ENCODE measurements at regions not wholly inside any gene's neighbourhood (a gene's known extent, or its start where the extent isn't known, plus 50 kb on each side); places are given as distances from the start of the nearest gene placed in this dataset.

DNA sequence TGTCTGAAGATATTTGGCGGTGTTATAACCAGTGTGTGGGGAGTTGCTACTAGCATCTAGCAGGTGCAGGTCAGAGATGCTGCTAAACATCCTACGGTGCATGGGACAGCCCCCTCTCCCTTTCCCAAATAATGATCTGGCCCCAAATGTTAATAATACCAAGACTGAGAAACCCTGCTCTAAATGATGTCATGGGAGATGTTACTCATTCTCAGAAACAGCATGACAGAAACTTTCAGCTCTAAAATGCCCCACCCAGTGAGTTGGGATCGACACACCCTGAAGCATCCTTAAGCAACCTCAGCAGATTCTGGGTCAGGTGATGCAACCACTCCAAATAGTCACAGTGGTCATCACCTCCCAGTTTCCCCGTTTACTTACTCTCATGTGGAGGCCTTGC is 108.8 kb upstream of the MPP7 start:
- TF ChIP-seq, protein P1, sequence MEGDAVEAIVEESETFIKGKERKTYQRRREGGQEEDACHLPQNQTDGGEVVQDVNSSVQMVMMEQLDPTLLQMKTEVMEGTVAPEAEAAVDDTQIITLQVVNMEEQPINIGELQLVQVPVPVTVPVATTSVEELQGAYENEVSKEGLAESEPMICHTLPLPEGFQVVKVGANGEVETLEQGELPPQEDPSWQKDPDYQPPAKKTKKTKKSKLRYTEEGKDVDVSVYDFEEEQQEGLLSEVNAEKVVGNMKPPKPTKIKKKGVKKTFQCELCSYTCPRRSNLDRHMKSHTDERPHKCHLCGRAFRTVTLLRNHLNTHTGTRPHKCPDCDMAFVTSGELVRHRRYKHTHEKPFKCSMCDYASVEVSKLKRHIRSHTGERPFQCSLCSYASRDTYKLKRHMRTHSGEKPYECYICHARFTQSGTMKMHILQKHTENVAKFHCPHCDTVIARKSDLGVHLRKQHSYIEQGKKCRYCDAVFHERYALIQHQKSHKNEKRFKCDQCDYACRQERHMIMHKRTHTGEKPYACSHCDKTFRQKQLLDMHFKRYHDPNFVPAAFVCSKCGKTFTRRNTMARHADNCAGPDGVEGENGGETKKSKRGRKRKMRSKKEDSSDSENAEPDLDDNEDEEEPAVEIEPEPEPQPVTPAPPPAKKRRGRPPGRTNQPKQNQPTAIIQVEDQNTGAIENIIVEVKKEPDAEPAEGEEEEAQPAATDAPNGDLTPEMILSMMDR (IDR thresholded peaks at IDR 0.05; ENCODE audit: extremely low read depth, insufficient read depth, missing control alignments), result no peak
- DNase-seq (ENCODE audit: low spot score), result peak; percentile 42
- in situ Hi-C loops (cut with MboI; ENCODE audit: low pct_unique_long_range_greater_than_20kb, low sequenced_read_pairs, unreplicated experiment), result no loop called here

DNA sequence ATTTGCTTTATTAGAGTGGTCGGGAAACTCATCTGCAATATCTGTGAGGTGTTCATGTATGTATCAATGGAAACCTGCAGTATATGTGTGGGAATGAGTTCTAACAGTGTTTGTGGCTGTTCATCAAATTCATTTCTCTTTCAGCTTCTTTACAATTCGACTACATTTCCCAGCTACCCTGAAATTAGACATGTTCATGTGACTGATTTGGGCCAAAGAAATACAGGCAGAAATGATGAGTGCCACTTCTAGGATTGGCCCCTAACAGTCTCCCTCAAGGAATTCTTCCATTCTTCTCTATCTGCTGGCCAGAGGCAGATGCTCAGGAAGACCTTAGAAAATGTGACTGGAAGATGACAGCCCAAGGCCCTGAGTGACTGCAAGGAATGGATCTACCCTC is 114.8 kb upstream of the WAC start:
- DNase-seq (ENCODE audit: low spot score), result no peak
- in situ Hi-C loops (cut with MboI; ENCODE audit: low pct_unique_long_range_greater_than_20kb, low sequenced_read_pairs, unreplicated experiment), result no loop called here
- TF ChIP-seq, protein P1 (IDR thresholded peaks at IDR 0.05; ENCODE audit: extremely low read depth, insufficient read depth, missing control alignments), result no peak

DNA sequence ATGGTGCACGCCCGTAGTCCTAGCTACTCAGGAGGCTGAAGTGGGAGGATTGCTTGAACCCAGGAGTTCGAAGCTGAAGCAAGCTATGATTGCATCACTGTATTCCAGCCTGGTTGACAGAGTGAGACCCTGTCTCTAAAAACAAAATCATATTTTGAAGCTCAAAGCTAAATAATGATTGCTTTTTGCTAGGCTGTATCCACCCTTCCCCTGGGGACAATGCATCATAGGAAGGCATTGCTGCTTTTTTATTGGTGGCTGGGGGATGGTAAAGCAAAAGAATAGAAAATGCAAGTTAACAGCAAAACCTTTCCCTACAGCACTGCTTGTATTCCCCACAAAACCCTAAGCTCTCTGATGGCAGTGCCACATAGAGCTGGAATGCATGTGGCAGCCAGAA is 107.5 kb upstream of the WAC start:
- no peak for DNase-seq (ENCODE audit: low spot score)
- TF ChIP-seq, protein P1 (IDR thresholded peaks at IDR 0.05; ENCODE audit: extremely low read depth, insufficient read depth, missing control alignments), result no peak
- in situ Hi-C loops (cut with MboI; ENCODE audit: low pct_unique_long_range_greater_than_20kb, low sequenced_read_pairs, unreplicated experiment), result no loop called here

DNA sequence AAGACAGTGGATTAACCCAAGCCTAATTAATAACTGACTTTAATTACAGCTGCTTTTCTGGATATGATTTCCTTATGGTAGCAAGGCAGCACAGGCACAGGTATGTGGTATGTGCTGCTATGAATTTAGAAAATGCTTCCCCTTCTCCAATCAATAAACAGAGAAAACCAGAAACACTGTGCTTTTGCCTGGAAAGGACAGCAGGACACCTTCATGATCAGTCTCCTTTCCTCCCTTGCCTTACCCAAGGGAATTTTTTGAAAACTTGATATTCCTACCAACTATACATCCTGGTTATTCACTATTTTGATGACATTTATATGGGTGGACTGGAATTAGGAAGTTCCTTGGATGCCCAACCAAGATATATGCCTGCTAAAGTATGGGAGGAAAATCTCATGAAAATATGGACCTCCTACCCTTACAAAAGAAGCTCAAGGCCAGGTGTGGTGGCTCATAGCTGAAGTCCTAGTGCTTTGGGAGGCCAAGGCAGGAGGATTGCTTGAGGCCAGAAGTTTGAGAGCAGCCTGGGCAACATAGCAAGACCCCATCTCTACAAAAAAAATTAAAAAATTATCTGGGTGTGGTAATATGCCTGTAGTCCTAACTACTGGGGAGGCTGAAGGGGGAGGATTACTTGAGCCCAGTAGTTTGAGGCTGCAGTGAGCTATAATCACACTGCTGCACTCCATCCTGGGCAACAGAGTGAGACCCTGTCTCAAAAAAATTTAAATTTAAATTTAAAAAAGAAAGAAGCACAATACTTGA is 106.3 kb upstream of the WAC start:
- TF ChIP-seq, protein P1 (IDR thresholded peaks at IDR 0.05; ENCODE audit: extremely low read depth, insufficient read depth, missing control alignments), result no peak
- in situ Hi-C loops (cut with MboI; ENCODE audit: low pct_unique_long_range_greater_than_20kb, low sequenced_read_pairs, unreplicated experiment), result no loop called here
- no peak for DNase-seq (ENCODE audit: low spot score)

DNA sequence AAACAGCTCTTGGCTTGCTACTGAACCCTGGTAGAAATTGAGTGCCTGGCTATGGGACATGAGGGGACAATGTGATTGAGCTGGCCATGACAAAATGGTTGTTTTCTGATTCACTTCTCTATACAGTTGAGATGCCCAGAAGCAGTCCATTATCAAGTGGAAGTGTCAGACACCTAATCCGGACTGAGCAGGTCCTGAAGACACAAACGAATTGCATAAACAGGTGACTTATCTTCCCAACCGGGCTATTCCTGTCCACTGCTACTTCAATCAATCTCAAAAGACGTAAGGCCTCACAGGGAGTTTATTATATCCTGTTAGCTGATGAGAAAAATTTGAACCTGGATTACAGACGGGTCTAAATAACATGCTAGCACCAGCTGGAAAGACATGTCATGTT is 105.5 kb upstream of the WAC start:
- DNase-seq (ENCODE audit: low spot score), result no peak
- TF ChIP-seq, protein P1 (IDR thresholded peaks at IDR 0.05; ENCODE audit: extremely low read depth, insufficient read depth, missing control alignments), result no peak
- in situ Hi-C loops (cut with MboI; ENCODE audit: low pct_unique_long_range_greater_than_20kb, low sequenced_read_pairs, unreplicated experiment), result no loop called here

DNA sequence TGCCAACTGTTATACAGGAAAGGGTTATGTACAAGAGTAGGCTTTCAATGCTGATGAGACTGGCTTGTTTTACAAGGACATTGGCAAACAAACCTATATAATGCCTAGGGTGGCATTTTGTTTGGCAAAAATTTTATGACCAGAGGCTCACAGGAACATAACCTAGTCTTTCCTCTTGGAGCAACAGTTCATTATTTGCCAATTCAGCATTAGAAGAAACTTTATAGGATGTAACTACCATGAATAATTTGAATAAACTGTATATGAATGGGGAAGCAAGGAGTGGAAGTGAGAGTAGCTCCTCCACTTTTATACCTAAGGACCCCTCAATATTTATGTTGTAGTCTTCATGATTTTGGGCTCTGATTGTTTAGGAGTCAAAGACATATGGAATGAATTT is 103.9 kb upstream of the WAC start:
- TF ChIP-seq, protein P1 (IDR thresholded peaks at IDR 0.05; ENCODE audit: extremely low read depth, insufficient read depth, missing control alignments), result no peak
- DNase-seq (ENCODE audit: low spot score), result no peak
- in situ Hi-C loops (cut with MboI; ENCODE audit: low pct_unique_long_range_greater_than_20kb, low sequenced_read_pairs, unreplicated experiment), result no loop called here

All from GM13977 (cell line).